ENCODE measurements at regions not wholly inside any gene's neighbourhood (a gene's known extent, or its start where the extent isn't known, plus 50 kb on each side); places are given as distances from the start of the nearest gene placed in this dataset.

GRCh38 chr7:156099085-156099484 lies 286.8 kb upstream of the SHH start:
- Histone ChIP-seq H3K4me3 (no peak overlapping the region), H3K27ac (no peak overlapping the region)

GRCh38 chr7:156096771-156097538 lies 284.7 kb upstream of the SHH start:
- no peak overlapping the region for H3K4me3 ChIP-seq
- H3K27ac ChIP-seq, result no peak overlapping the region

- H3K4me3 ChIP-seq, result no peak overlapping the region
- H3K27ac ChIP-seq, result no peak overlapping the region
Measured at GRCh38 chr7:156095908-156096539, 283.8 kb upstream of the SHH start.

GRCh38 chr7:156094350-156095146 lies 282.3 kb upstream of the SHH start:
- Histone ChIP-seq H3K27ac (no peak overlapping the region), H3K4me3 (no peak overlapping the region)

- Histone ChIP-seq H3K27ac (no peak overlapping the region), H3K4me3 (no peak overlapping the region)
Measured at GRCh38 chr7:156092307-156092706, 280.0 kb upstream of the SHH start.

GRCh38 chr7:156091519-156092080 lies 279.3 kb upstream of the SHH start:
- H3K27ac ChIP-seq, result no peak overlapping the region
- no peak overlapping the region for H3K4me3 ChIP-seq

- Histone ChIP-seq H3K4me3 (no peak overlapping the region), H3K27ac (no peak overlapping the region)
Measured at GRCh38 chr7:156090988-156091387, 278.7 kb upstream of the SHH start.

- Histone ChIP-seq H3K4me3 (no peak overlapping the region), H3K27ac (no peak overlapping the region)
Measured at GRCh38 chr7:156089222-156089621, 277.0 kb upstream of the SHH start.

- no peak overlapping the region for H3K4me3 ChIP-seq
- H3K27ac ChIP-seq, result no peak overlapping the region
Measured at GRCh38 chr7:156088115-156088514, 275.9 kb upstream of the SHH start.

- no peak overlapping the region for H3K27ac ChIP-seq
- no peak overlapping the region for H3K4me3 ChIP-seq
Measured at GRCh38 chr7:156082048-156083040, 270.1 kb upstream of the SHH start.

- Histone ChIP-seq H3K4me3 (no peak overlapping the region), H3K27ac (no peak overlapping the region)
Measured at GRCh38 chr7:156080596-156080995, 268.3 kb upstream of the SHH start.

GRCh38 chr7:156080046-156080445 lies 267.8 kb upstream of the SHH start:
- Histone ChIP-seq H3K27ac (no peak overlapping the region), H3K4me3 (no peak overlapping the region)

GRCh38 chr7:156079156-156079555 lies 266.9 kb upstream of the SHH start:
- no peak overlapping the region for H3K27ac ChIP-seq
- no peak overlapping the region for H3K4me3 ChIP-seq

- H3K4me3 ChIP-seq, result no peak overlapping the region
- no peak overlapping the region for H3K27ac ChIP-seq
Measured at GRCh38 chr7:156074982-156075615, 262.8 kb upstream of the SHH start.

- Histone ChIP-seq H3K27ac (no peak overlapping the region), H3K4me3 (no peak overlapping the region)
Measured at GRCh38 chr7:156074084-156074483, 261.8 kb upstream of the SHH start.

GRCh38 chr7:156073366-156074052 lies 261.2 kb upstream of the SHH start:
- Histone ChIP-seq H3K27ac (no peak overlapping the region), H3K4me3 (no peak overlapping the region)

GRCh38 chr7:156071612-156072011 lies 259.3 kb upstream of the SHH start:
- Histone ChIP-seq H3K27ac (no peak overlapping the region), H3K4me3 (no peak overlapping the region)

- Histone ChIP-seq H3K27ac (no peak overlapping the region), H3K4me3 (no peak overlapping the region)
Measured at GRCh38 chr7:156069891-156070290, 257.6 kb upstream of the SHH start.
